ENCODE measurements at regions not wholly inside any gene's neighbourhood (a gene's known extent, or its start where the extent isn't known, plus 50 kb on each side); places are given as distances from the start of the nearest gene placed in this dataset.

GRCh38 chr3:181929501-181929900 lies 217.8 kb downstream of the SOX2 start:
- TF ChIP-seq CTCF (IDR thresholded peaks at IDR 0.05): no peak
- TF ChIP-seq POLR2A (IDR thresholded peaks at IDR 0.05): no peak

Data from prostate gland (tissue), 2 donors.